Hepatocyte (in vitro differentiated cells): ENCODE measurements at regions not wholly inside any gene's neighbourhood (a gene's known extent, or its start where the extent isn't known, plus 50 kb on each side); places are given as distances from the start of the nearest gene placed in this dataset.

Source experiments
- DNase-seq: peaks from one replicate; pipeline ENCODE4 v3.0.0-alpha.2; 2016; ENCODE audit warnings: low spot score
- H2AFZ ChIP-seq: fragments of 200-600 bp; sonication (generic); 2 replicates; pipeline ENCODE4 v1.6.0; 2016; ENCODE audit warnings: antibody characterized with exemption, mild to moderate bottlenecking
- H3K27ac ChIP-seq: fragments of 200-600 bp; sonication (generic); 2 replicates; pipeline ENCODE4 v1.5.1; 2016; ENCODE audit warnings: mild to moderate bottlenecking
- H3K27me3 ChIP-seq: fragments of 200-600 bp; sonication (generic); 2 replicates; pipeline ENCODE4 v1.6.1; 2016
- H3K36me3 ChIP-seq: fragments of 200-600 bp; sonication (generic); replicated peaks from 2 replicates; pipeline ENCODE4 v1.5.1; 2016; ENCODE audit warnings: low read depth; ENCODE audit not compliant: insufficient read depth
- H3K4me1 ChIP-seq: fragments of 200-600 bp; sonication (generic); 2 replicates; pipeline ENCODE4 v1.5.1; 2016; ENCODE audit warnings: mild to moderate bottlenecking, moderate library complexity; ENCODE audit not compliant: insufficient read depth
- H3K4me2 ChIP-seq: fragments of 200-600 bp; sonication (generic); 2 replicates; pipeline ENCODE4 v1.6.0; 2016
- H3K4me3 ChIP-seq: fragments of 200-600 bp; sonication (generic); 2 replicates; pipeline ENCODE4 v1.5.1; 2016; ENCODE audit warnings: mild to moderate bottlenecking
- H3K79me2 ChIP-seq: fragments of 200-600 bp; sonication (generic); 2 replicates; pipeline ENCODE4 v1.6.0; 2017; ENCODE audit warnings: mild to moderate bottlenecking
- H3K9me2 ChIP-seq: fragments of 200-600 bp; sonication (generic); replicated peaks from 2 replicates; pipeline ENCODE4 v1.6.0; 2017; ENCODE audit warnings: mild to moderate bottlenecking; ENCODE audit not compliant: insufficient read depth
- H3K9me3 ChIP-seq: fragments of 200-600 bp; sonication (generic); 2 replicates; pipeline ENCODE4 v1.5.1; 2016; ENCODE audit warnings: low read depth, mild to moderate bottlenecking
- H4K20me1 ChIP-seq: fragments of 200-600 bp; sonication (generic); 2 replicates; pipeline ENCODE4 v1.6.0; 2016; ENCODE audit warnings: mild to moderate bottlenecking; ENCODE audit not compliant: insufficient read depth, poor library complexity, severe bottlenecking
- EZH2 ChIP-seq: fragments of 200-600 bp; sonication (generic); IDR thresholded peaks from 2 replicates; pipeline ENCODE4 v1.6.1; 2016; ENCODE audit warnings: antibody characterized with exemption, mild to moderate bottlenecking, borderline replicate concordance
- EZH2phosphoT487 ChIP-seq: fragments of 200-600 bp; sonication (generic); IDR thresholded peaks from one replicate; pipeline ENCODE4 v1.6.1; 2018; ENCODE audit warnings: antibody characterized with exemption, mild to moderate bottlenecking, low read depth, moderate library complexity; ENCODE audit not compliant: unreplicated experiment, severe bottlenecking
- whole genome bisulfite sequencing: methylation state at CpG from one replicate; pipeline ENCODE4 v1.1.6; 2016; ENCODE audit warnings: low lambda C conversion rate; ENCODE audit errors: missing lambda C conversion rate; 5-methylcytosine and 5-hydroxymethylcytosine counted together
- TF ChIP-seq, protein P1 (sequence below): fragments of 200-600 bp; sonication (generic); IDR thresholded peaks from 2 replicates; pipeline ENCODE4 v1.5.1; 2016; ENCODE audit warnings: antibody characterized with exemption, mild to moderate bottlenecking; ENCODE audit not compliant: poor library complexity

DNA sequence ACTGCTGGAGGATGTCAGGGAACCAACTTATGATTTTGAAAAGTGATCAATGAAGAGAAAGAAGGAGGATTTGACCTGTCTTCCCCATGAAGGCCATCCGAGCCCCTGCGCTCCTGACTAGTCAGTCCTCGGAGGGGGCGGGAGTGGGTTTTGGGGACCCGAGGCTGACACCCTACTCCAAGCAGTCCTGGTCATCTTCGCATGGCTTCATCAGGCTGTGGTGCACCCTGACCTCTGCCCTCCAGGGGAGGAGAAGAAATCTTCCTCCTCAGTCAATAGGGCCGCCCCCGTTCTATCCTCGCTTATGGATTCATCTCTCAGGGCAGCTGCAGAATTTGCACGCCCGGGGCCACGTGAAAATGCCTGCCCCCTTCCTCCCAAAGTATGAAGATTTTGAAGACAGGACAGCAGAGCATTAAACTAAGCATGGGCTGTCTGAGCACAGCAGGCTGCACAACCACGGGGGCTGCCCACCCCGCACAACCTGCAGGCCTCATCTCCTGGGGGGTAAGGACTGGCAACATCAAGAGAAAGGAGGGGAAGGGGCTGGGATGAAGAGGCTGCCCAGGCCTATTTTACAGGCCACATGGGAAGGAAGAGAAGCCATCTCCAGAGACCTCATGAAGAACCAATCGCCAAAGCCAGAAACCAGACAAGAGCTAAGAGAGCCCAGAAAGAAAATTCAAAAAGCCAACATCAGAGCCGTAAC, 138.1 kb upstream of the PHACTR3 start:
- Histone ChIP-seq H3K4me3 (no peak overlapping the region), H3K79me2 (no peaks in the 10 kb centered on the region), H3K27ac (no peak overlapping the region), H3K4me2 (no peak overlapping the region), H3K9me2 (no peaks in the 10 kb centered on the region), H3K9me3 (no peaks in the 10 kb centered on the region), H3K36me3 (no peaks in the 10 kb centered on the region), H3K4me1 (no peaks in the 10 kb centered on the region), H4K20me1 (no peaks in the 10 kb centered on the region), H3K27me3 (no peaks in the 10 kb centered on the region), H2AFZ (no peak overlapping the region)
- TF ChIP-seq EZH2phosphoT487 (no peak), EZH2 (no peak)
- TF ChIP-seq, protein P1, sequence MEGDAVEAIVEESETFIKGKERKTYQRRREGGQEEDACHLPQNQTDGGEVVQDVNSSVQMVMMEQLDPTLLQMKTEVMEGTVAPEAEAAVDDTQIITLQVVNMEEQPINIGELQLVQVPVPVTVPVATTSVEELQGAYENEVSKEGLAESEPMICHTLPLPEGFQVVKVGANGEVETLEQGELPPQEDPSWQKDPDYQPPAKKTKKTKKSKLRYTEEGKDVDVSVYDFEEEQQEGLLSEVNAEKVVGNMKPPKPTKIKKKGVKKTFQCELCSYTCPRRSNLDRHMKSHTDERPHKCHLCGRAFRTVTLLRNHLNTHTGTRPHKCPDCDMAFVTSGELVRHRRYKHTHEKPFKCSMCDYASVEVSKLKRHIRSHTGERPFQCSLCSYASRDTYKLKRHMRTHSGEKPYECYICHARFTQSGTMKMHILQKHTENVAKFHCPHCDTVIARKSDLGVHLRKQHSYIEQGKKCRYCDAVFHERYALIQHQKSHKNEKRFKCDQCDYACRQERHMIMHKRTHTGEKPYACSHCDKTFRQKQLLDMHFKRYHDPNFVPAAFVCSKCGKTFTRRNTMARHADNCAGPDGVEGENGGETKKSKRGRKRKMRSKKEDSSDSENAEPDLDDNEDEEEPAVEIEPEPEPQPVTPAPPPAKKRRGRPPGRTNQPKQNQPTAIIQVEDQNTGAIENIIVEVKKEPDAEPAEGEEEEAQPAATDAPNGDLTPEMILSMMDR, result no peak
- WGBS, result 94% methylated on average over 16 of the region's 16 CpGs
- no peak for DNase-seq

DNA sequence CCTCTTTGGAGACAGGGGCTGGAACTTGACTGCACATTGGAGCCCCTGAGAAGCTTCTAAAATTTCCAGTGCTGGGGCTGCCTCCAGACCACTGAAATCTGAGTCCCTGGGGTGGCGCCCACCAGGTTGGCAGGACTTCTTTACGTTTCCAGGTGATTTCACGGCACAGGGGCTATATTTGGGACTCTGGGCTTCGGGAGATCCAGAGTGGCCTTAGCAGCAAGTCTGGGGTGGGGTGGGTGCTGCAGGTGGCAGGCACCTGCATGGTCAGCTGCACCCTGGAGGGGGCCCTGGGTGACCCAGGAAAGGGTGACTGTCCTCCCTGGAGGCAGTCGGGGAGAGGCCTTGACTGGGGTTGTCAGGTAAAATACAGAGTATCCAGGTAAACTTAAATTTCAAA, 135.5 kb upstream of the PHACTR3 start:
- H3K79me2 ChIP-seq, result no peaks in the 10 kb centered on the region
- no peaks in the 10 kb centered on the region for H3K4me1 ChIP-seq
- TF ChIP-seq, protein P1, result no peak
- TF ChIP-seq EZH2, result no peak
- no peak for TF ChIP-seq EZH2phosphoT487
- no peak overlapping the region for H3K4me2 ChIP-seq
- no peak for DNase-seq
- no peak overlapping the region for H3K4me3 ChIP-seq
- 84% methylated on average over 5 of the region's 5 CpGs for WGBS
- H3K36me3 ChIP-seq, result no peaks in the 10 kb centered on the region
- no peaks in the 10 kb centered on the region for H4K20me1 ChIP-seq
- no peaks in the 10 kb centered on the region for H3K27me3 ChIP-seq
- no peak overlapping the region for H3K27ac ChIP-seq
- H3K9me2 ChIP-seq, result no peaks in the 10 kb centered on the region
- H2AFZ ChIP-seq, result no peak overlapping the region
- H3K9me3 ChIP-seq, result no peaks in the 10 kb centered on the region

DNA sequence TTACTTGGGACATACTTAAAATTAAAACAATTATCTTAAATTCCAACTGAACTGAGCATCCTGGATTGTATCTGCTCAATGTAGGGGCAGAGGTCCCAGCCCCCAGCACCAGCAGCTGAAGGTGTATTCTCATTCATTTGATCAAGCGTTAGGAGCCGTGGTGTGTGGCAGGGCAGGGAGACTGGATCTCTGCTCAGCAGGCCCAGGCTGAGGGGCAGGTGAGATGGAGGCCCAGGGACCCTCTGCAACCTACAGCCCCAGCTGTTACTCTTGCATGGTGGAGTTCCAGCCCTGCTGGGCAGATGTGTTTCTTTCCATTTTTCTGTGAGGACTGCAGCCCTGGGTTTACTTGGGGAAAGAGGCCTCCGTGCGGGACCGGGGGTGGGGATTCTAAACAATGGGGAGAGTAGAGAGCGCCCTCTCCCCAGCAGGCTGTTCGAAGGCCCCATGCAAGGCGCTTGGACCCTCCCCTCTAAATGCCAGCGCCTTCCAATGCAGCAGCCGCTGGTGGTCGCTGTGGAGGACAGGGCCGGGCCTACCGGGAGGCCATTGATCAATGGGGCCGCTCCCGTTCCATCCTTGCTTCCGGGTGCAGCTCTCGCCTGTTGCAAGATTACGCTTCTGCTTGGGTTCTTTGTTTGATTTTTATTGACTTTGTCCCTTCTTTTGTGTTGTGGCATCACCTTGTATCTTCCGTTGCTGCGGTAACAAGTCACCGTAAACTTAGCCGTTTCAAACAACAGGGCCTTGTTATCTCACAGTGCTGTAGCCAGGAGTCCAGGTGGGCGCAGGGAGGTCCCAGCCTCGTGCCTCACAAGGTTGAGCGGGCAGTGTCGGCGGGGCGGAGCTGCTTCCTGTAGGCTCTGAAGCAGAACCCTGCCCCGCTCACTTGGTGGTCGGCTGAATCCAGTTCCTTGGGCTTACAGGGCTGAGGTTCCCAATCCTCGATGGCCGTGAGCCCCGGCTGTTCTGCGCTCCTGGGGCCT, 134.8 kb upstream of the PHACTR3 start:
- no peak for DNase-seq
- Histone ChIP-seq H3K9me3 (no peaks in the 10 kb centered on the region), H3K36me3 (no peaks in the 10 kb centered on the region), H3K9me2 (no peaks in the 10 kb centered on the region), H3K27ac (no peak overlapping the region), H3K27me3 (no peaks in the 10 kb centered on the region), H3K4me2 (no peak overlapping the region), H2AFZ (no peak overlapping the region), H3K4me3 (no peak overlapping the region), H3K4me1 (no peaks in the 10 kb centered on the region), H4K20me1 (no peaks in the 10 kb centered on the region), H3K79me2 (no peaks in the 10 kb centered on the region)
- 78% methylated on average over 31 of the region's 34 CpGs for WGBS
- TF ChIP-seq EZH2phosphoT487 (no peak), EZH2 (no peak)

DNA sequence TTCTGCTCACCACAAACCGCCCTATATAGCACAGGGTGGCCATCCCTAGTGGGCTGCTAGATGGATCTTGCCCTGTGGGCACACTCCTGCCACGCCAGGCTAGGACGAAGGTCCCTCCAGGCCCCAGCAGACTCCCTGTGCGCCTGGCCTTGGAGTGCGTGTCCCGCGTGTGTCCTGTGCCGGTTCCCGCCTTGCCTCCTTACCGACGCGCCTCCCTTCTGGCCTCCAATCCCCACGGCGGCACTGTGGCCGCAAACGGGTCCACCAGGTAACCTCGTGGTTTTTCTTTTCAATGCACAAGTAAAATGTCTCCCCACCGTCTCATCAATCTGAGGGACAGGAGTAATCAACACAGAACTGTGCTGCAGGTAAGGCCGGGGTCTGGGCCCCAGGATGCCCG, 133.8 kb upstream of the PHACTR3 start:
- no peak overlapping the region for H3K27ac ChIP-seq
- H3K36me3 ChIP-seq, result no peaks in the 10 kb centered on the region
- H3K27me3 ChIP-seq, result no peaks in the 10 kb centered on the region
- H3K4me3 ChIP-seq, result no peak overlapping the region
- H2AFZ ChIP-seq, result no peak overlapping the region
- TF ChIP-seq EZH2phosphoT487 (no peak), EZH2 (no peak)
- TF ChIP-seq, protein P1, result no peak
- 96% methylated on average over 20 of the region's 20 CpGs for WGBS
- H4K20me1 ChIP-seq, result no peaks in the 10 kb centered on the region
- no peaks in the 10 kb centered on the region for H3K79me2 ChIP-seq
- H3K9me2 ChIP-seq, result no peaks in the 10 kb centered on the region
- H3K4me1 ChIP-seq, result no peaks in the 10 kb centered on the region
- no peak overlapping the region for H3K4me2 ChIP-seq
- H3K9me3 ChIP-seq, result no peaks in the 10 kb centered on the region
- DNase-seq, result no peak
